GM12878 (cell line): ENCODE measurements at regions not wholly inside any gene's neighbourhood (a gene's known extent, or its start where the extent isn't known, plus 50 kb on each side); places are given as distances from the start of the nearest gene placed in this dataset.

ENCODE experiments used
- ATAC-seq: fragments of 200-7000 bp; cut with Tn5 transposase; 3 replicates; pipeline ENCODE4 v1.9.1; 2020; ENCODE audit warnings: mild to moderate bottlenecking, moderate library complexity
- BruUV-seq: library from RNA; stranded (reverse); fragments of 400-500 nt; replicated peaks from 2 replicates; lab custom pipeline; 2021; lab: Mats Ljungman, UMichigan
- CTCF ChIA-PET: fragments of 300-600 bp; sonication (Branson Sonifier 250); formaldehyde crosslinking; extraction: SDS; loops from one replicate; lab custom pipeline; 2021; ENCODE audit warnings: inconsistent platforms; lab: Yijun Ruan, JAX
- POLR2A ChIA-PET: fragments of 350-600 bp; formaldehyde crosslinking; extraction: SDS; loops from one replicate; lab custom pipeline; 2021; ENCODE audit warnings: inconsistent platforms; lab: Charles Lee
- RAD21 ChIA-PET: fragments of 300-600 bp; sonication (Branson Sonifier 250); formaldehyde crosslinking; loops from one replicate; lab custom pipeline; 2023; ENCODE audit warnings: antibody characterized with exemption; ENCODE audit not compliant: unreplicated experiment; lab: Charles Lee
- SMC1A ChIA-PET: fragments of 300-600 bp; sonication (Branson Sonifier 250); formaldehyde crosslinking; loops from one replicate; lab custom pipeline; 2023; ENCODE audit not compliant: unreplicated experiment, uncharacterized antibody; lab: Charles Lee
- DNase-seq: peaks from one replicate; pipeline ENCODE4 v3.0.0-alpha.2; 2011; ENCODE audit warnings: low read depth, low spot score
- FAIRE-seq: peaks from 3 replicates; lab custom pipeline; 2011; peaks lifted over from hg19 to GRCh38; lab: Jason Lieb, UNC
- H2AFZ ChIP-seq: 2 replicates; pipeline ENCODE4 v1.6.0; 2011; ENCODE audit warnings: low read depth, low read length, control low read depth; ENCODE audit not compliant: control insufficient read depth
- H3K27ac ChIP-seq: 2 replicates; pipeline ENCODE4 v1.5.1; 2011; ENCODE audit warnings: control low read depth; ENCODE audit not compliant: control insufficient read depth, insufficient read depth
- H3K27me3 ChIP-seq, 2 experiments: replicated peaks in 1 of 2; 2 replicates each; pipeline versions ENCODE4 v1.6.0 to v1.6.1; 2011; ENCODE audit warnings: low read length in 1 of 2; ENCODE audit not compliant: control insufficient read depth in 2 of 2, insufficient read depth in 2 of 2
- H3K36me3 ChIP-seq, 2 experiments: 2 replicates each; pipeline ENCODE4 v1.5.1; 2011; ENCODE audit warnings: low read length in 1 of 2; ENCODE audit not compliant: control insufficient read depth in 2 of 2, insufficient read depth in 2 of 2
- H3K4me1 ChIP-seq: 2 replicates; pipeline ENCODE4 v1.6.1; 2011; ENCODE audit warnings: mild to moderate bottlenecking, low read length, moderate library complexity, mixed read lengths; ENCODE audit not compliant: control insufficient read depth, insufficient read depth
- H3K4me2 ChIP-seq: 2 replicates; pipeline ENCODE4 v1.6.0; 2011; ENCODE audit warnings: control low read depth; ENCODE audit not compliant: control insufficient read depth, insufficient read depth
- H3K4me3 ChIP-seq: fragments of 200-600 bp; sonication (generic); 2 replicates; pipeline ENCODE4 v1.5.1; 2016
- H3K79me2 ChIP-seq: 2 replicates; pipeline ENCODE4 v1.6.0; 2011; ENCODE audit warnings: low read length; ENCODE audit not compliant: control insufficient read depth, insufficient read depth
- H3K9ac ChIP-seq: 2 replicates; pipeline ENCODE4 v1.8.0; 2011; ENCODE audit warnings: low read length, control low read depth, mixed read lengths; ENCODE audit not compliant: control insufficient read depth, insufficient read depth
- H3K9me3 ChIP-seq: replicated peaks from 3 replicates; pipeline ENCODE4 v1.5.1; 2011; ENCODE audit warnings: mild to moderate bottlenecking, low read length; ENCODE audit not compliant: control insufficient read depth, insufficient read depth
- H4K20me1 ChIP-seq: 2 replicates; pipeline ENCODE4 v1.6.0; 2011; ENCODE audit not compliant: control insufficient read depth, insufficient read depth
- BMI1 ChIP-seq: fragments of 450-650 bp; IDR thresholded peaks from 2 replicates; pipeline ENCODE4 v1.6.1; 2016; ENCODE audit warnings: mild to moderate bottlenecking, moderate library complexity, borderline replicate concordance
- CHD2 ChIP-seq: IDR thresholded peaks from 2 replicates; pipeline ENCODE4 v1.6.1; 2011; ENCODE audit warnings: low read depth, low read length, improper control_type of control experiment, borderline replicate concordance
- JUND ChIP-seq: IDR thresholded peaks from 2 replicates; pipeline ENCODE4 v1.6.1; 2012; ENCODE audit warnings: low read depth, mild to moderate bottlenecking, low read length, improper control_type of control experiment, moderate library complexity
- MYC ChIP-seq: IDR thresholded peaks from 2 replicates; pipeline ENCODE4 v1.6.1; 2011; ENCODE audit warnings: mild to moderate bottlenecking, low read length, moderate library complexity, inconsistent platforms; ENCODE audit not compliant: insufficient read depth, insufficient replicate concordance, insufficient read length, severe bottlenecking
- NBN ChIP-seq: fragments of 450-650 bp; IDR thresholded peaks from 2 replicates; pipeline ENCODE4 v1.6.1; 2016
- NFIC ChIP-seq: IDR thresholded peaks from 2 replicates; pipeline ENCODE4 v1.6.1; 2012; ENCODE audit warnings: low read depth, mild to moderate bottlenecking, inconsistent platforms, low read length, moderate library complexity
- PAX5 ChIP-seq: IDR thresholded peaks from 2 replicates; pipeline ENCODE4 v1.6.1; 2011; ENCODE audit warnings: low read depth, low read length, borderline replicate concordance
- SUZ12 ChIP-seq: fragments of 200-600 bp; sonication (generic); IDR thresholded peaks from one replicate; pipeline ENCODE4 v1.6.1; 2018; ENCODE audit warnings: antibody characterized with exemption, mild to moderate bottlenecking; ENCODE audit not compliant: unreplicated experiment
- TCF12 ChIP-seq: IDR thresholded peaks from 2 replicates; pipeline ENCODE4 v1.6.1; 2011; ENCODE audit warnings: low read depth, mild to moderate bottlenecking, low read length
- YY1 ChIP-seq: IDR thresholded peaks from 2 replicates; pipeline ENCODE4 v1.6.1; 2011; ENCODE audit warnings: low read depth, mild to moderate bottlenecking, low read length
- ZNF217 ChIP-seq: fragments of 450-650 bp; IDR thresholded peaks from 2 replicates; pipeline ENCODE4 v1.6.1; 2017; ENCODE audit warnings: antibody characterized with exemption, mild to moderate bottlenecking
- WGBS: methylation state at CpG from one replicate; pipeline ENCODE4 v1.1.6; 2016; ENCODE audit warnings: low lambda C conversion rate; ENCODE audit not compliant: insufficient replicate concordance, insufficient coverage; ENCODE audit errors: missing lambda C conversion rate; 5-methylcytosine and 5-hydroxymethylcytosine counted together
- in situ Hi-C: fragments of 300-500 bp; cut with MboI; formaldehyde crosslinking; loops from 9 replicates; pipeline ENCODE4 v1.14.3; 2018; ENCODE audit warnings: mixed read lengths
- intact Hi-C: fragments of 100-400 bp; cut with micrococcal nuclease; formaldehyde crosslinking; loops from one replicate; pipeline ENCODE4 v1.14.2; 2022; ENCODE audit not compliant: unreplicated experiment
- TF ChIP-seq, protein P1 (sequence below): fragments of 450-650 bp; IDR thresholded peaks from 2 replicates; pipeline ENCODE4 v1.6.1; 2014; ENCODE audit warnings: mild to moderate bottlenecking
- TF ChIP-seq, protein P2 (sequence below): fragments of 450-650 bp; IDR thresholded peaks from 2 replicates; pipeline ENCODE4 v1.6.1; 2017; ENCODE audit warnings: low read depth, mild to moderate bottlenecking, moderate library complexity
- TF ChIP-seq, protein P3 (sequence below): fragments of 450-650 bp; IDR thresholded peaks from 2 replicates; pipeline ENCODE4 v1.6.1; 2018; ENCODE audit warnings: mild to moderate bottlenecking, low read depth, moderate library complexity; ENCODE audit not compliant: partially characterized antibody
- TF ChIP-seq, protein P4 (sequence below): IDR thresholded peaks from 2 replicates; pipeline ENCODE4 v1.6.1; 2011; ENCODE audit warnings: borderline replicate concordance, low read depth, mild to moderate bottlenecking, moderate library complexity, low read length; ENCODE audit not compliant: insufficient read depth, poor library complexity, severe bottlenecking

DNA sequence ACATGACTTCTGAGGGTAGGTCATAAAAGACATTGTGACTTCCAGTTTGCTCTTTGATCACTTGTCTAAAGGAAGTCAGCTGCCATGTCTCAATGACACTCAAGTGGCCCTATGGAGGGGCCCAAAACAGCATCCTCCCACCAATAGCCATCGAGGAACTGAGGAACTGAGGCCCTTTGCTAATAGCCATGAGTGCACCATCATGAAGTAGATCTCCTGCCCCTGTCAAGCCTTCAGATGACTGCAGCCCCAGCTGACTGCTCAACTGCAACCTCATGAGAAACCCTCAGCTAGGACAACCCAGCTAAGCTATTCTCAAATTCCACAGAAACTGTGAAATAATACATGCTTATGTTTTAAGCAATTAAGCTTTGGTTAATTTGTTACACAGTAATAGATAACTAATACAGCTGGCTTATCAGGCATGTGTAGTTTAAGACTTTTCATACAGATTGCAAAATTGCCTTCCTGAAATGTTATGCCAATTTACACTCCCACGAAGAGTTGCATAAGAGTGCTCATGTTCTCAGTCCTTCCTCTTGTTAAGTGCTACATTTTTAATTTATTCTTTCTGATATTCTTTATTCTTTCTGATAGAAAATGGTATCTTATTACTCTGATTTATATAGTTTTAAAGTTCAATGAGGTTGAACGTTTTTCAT, 105.6 kb upstream of the NDUFV2 start:
- no peak overlapping the region for H2AFZ ChIP-seq
- H3K79me2 ChIP-seq, result no peaks in the 10 kb centered on the region
- intact Hi-C loops, result no loop called here
- H4K20me1 ChIP-seq, result no peaks in the 10 kb centered on the region
- FAIRE-seq (no peak), ATAC-seq (no peak), DNase-seq (no peak)
- in situ Hi-C loops, result loop anchor here (10.0 to 25.0 kb wide), 2 partner anchors 158 to 510 kb away; no protein-coding TSS in a partner anchor
- ChIA-PET SMC1A (interaction anchor here (0.6 to 1.4 kb wide), 2 partner anchors 9 to 428 kb away, joined by 3 to 5 read pairs; no protein-coding TSS in a partner anchor), CTCF (interaction anchor here (4.8 kb wide), 1 partner anchor 9 kb away, joined by 20 read pairs; no protein-coding TSS in a partner anchor)
- no peaks in the 10 kb centered on the region for H3K36me3 ChIP-seq
- BruUV-seq, result no TSS peak
- H3K4me3 ChIP-seq, result no peak overlapping the region
- no peaks in the 10 kb centered on the region for H3K9me3 ChIP-seq
- 21% methylated on average over 3 of the region's 3 CpGs for WGBS
- no peak for TF ChIP-seq JUND
- no peak for TF ChIP-seq YY1
- TF ChIP-seq, protein P1, sequence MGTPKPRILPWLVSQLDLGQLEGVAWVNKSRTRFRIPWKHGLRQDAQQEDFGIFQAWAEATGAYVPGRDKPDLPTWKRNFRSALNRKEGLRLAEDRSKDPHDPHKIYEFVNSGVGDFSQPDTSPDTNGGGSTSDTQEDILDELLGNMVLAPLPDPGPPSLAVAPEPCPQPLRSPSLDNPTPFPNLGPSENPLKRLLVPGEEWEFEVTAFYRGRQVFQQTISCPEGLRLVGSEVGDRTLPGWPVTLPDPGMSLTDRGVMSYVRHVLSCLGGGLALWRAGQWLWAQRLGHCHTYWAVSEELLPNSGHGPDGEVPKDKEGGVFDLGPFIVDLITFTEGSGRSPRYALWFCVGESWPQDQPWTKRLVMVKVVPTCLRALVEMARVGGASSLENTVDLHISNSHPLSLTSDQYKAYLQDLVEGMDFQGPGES, result no peak
- no peak for TF ChIP-seq NBN
- TF ChIP-seq BMI1, result no peak
- no peak for TF ChIP-seq NFIC
- TF ChIP-seq, protein P2, sequence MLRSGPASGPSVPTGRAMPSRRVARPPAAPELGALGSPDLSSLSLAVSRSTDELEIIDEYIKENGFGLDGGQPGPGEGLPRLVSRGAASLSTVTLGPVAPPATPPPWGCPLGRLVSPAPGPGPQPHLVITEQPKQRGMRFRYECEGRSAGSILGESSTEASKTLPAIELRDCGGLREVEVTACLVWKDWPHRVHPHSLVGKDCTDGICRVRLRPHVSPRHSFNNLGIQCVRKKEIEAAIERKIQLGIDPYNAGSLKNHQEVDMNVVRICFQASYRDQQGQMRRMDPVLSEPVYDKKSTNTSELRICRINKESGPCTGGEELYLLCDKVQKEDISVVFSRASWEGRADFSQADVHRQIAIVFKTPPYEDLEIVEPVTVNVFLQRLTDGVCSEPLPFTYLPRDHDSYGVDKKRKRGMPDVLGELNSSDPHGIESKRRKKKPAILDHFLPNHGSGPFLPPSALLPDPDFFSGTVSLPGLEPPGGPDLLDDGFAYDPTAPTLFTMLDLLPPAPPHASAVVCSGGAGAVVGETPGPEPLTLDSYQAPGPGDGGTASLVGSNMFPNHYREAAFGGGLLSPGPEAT, result no peak
- TF ChIP-seq SUZ12, result no peak
- TF ChIP-seq, protein P3, sequence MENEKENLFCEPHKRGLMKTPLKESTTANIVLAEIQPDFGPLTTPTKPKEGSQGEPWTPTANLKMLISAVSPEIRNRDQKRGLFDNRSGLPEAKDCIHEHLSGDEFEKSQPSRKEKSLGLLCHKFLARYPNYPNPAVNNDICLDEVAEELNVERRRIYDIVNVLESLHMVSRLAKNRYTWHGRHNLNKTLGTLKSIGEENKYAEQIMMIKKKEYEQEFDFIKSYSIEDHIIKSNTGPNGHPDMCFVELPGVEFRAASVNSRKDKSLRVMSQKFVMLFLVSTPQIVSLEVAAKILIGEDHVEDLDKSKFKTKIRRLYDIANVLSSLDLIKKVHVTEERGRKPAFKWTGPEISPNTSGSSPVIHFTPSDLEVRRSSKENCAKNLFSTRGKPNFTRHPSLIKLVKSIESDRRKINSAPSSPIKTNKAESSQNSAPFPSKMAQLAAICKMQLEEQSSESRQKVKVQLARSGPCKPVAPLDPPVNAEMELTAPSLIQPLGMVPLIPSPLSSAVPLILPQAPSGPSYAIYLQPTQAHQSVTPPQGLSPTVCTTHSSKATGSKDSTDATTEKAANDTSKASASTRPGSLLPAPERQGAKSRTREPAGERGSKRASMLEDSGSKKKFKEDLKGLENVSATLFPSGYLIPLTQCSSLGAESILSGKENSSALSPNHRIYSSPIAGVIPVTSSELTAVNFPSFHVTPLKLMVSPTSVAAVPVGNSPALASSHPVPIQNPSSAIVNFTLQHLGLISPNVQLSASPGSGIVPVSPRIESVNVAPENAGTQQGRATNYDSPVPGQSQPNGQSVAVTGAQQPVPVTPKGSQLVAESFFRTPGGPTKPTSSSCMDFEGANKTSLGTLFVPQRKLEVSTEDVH, result no peak
- TF ChIP-seq TCF12, result no peak
- TF ChIP-seq MYC, result no peak
- no peak for TF ChIP-seq CHD2
- TF ChIP-seq ZNF217, result no peak
- TF ChIP-seq, protein P4, sequence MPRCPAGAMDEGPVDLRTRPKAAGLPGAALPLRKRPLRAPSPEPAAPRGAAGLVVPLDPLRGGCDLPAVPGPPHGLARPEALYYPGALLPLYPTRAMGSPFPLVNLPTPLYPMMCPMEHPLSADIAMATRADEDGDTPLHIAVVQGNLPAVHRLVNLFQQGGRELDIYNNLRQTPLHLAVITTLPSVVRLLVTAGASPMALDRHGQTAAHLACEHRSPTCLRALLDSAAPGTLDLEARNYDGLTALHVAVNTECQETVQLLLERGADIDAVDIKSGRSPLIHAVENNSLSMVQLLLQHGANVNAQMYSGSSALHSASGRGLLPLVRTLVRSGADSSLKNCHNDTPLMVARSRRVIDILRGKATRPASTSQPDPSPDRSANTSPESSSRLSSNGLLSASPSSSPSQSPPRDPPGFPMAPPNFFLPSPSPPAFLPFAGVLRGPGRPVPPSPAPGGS, result no peak
- TF ChIP-seq PAX5, result no peak
- TF ChIP-seq, all 136 proteins: peak for 0
- H3K4me1 ChIP-seq, result no peaks in the 10 kb centered on the region
- no peak overlapping the region for H3K27ac ChIP-seq
- no peaks in the 10 kb centered on the region; a peak in 1 of 4 replicates for H3K27me3 ChIP-seq
- H3K4me2 ChIP-seq, result no peak overlapping the region
- ChIA-PET RAD21 (no interaction called here), POLR2A (no interaction called here)
- H3K9ac ChIP-seq, result no peak overlapping the region
